ENCODE measurements at regions not wholly inside any gene's neighbourhood (a gene's known extent, or its start where the extent isn't known, plus 50 kb on each side); places are given as distances from the start of the nearest gene placed in this dataset.
"Not testable (repeated sequence)": the region's sequence is repeated elsewhere in the genome, so short reads cannot be mapped to it uniquely, and the experiment has no call there.

- DNase-seq = no peak
Observed at GRCh38 chr4:66805582-66805981, 739.7 kb downstream of the CENPC start.

GRCh38 chr4:66804979-66805378 is 740.3 kb downstream of the CENPC start:
- no peak for DNase-seq

GRCh38 chr4:66797608-66798007 is 747.7 kb downstream of the CENPC start:
- no peak for DNase-seq

- DNase-seq = no peak
Observed at GRCh38 chr4:66795724-66796123, 749.6 kb downstream of the CENPC start.

GRCh38 chr4:66794390-66795034 is 750.8 kb downstream of the CENPC start:
- no peak for DNase-seq

GRCh38 chr4:66791686-66792085 is 753.6 kb downstream of the CENPC start:
- DNase-seq = no peak

GRCh38 chr4:66785479-66785878 is 759.8 kb downstream of the CENPC start:
- no peak for DNase-seq

GRCh38 chr4:66782751-66783150 is 762.6 kb downstream of the CENPC start:
- DNase-seq = not testable (repeated sequence)

GRCh38 chr4:66777097-66777496 is 768.2 kb downstream of the CENPC start:
- DNase-seq = no peak

GRCh38 chr4:66769441-66769840 is 775.9 kb downstream of the CENPC start:
- no peak for DNase-seq

GRCh38 chr4:66767442-66767841 is 777.9 kb downstream of the CENPC start:
- no peak for DNase-seq

GRCh38 chr4:66766557-66766956 is 778.7 kb downstream of the CENPC start:
- no peak for DNase-seq

- DNase-seq = no peak
Observed at GRCh38 chr4:66750273-66750672, 795.0 kb downstream of the CENPC start.

- DNase-seq = not testable (repeated sequence)
Observed at GRCh38 chr4:66746918-66747317, 798.4 kb downstream of the CENPC start.

- DNase-seq = no peak
Observed at GRCh38 chr4:66741081-66741480, 804.2 kb downstream of the CENPC start.

- DNase-seq = peak; percentile 14
Observed at GRCh38 chr4:66736606-66737005, 808.7 kb downstream of the CENPC start.

GRCh38 chr4:66728280-66728679 is 817.0 kb downstream of the CENPC start:
- DNase-seq = no peak

- DNase-seq = not testable (repeated sequence)
Observed at GRCh38 chr4:66712301-66712921, 832.9 kb downstream of the CENPC start.

- no peak for DNase-seq
Observed at GRCh38 chr4:66704243-66704642, 841.1 kb downstream of the CENPC start.

- DNase-seq = no peak
Observed at GRCh38 chr4:66694739-66695138, 850.6 kb downstream of the CENPC start.

- DNase-seq = no peak
Observed at GRCh38 chr4:66693694-66694093, 851.6 kb downstream of the CENPC start.

- DNase-seq = no peak
Observed at GRCh38 chr4:66691101-66691500, 854.2 kb downstream of the CENPC start.

- DNase-seq = peak; percentile 20
Observed at GRCh38 chr4:66688674-66689073, 856.6 kb downstream of the CENPC start.

GRCh38 chr4:66687459-66687858 is 857.8 kb downstream of the CENPC start:
- DNase-seq = no peak

- DNase-seq = no peak
Observed at GRCh38 chr4:66681962-66682361, 863.3 kb downstream of the CENPC start.
